ENCODE measurements at regions not wholly inside any gene's neighbourhood (a gene's known extent, or its start where the extent isn't known, plus 50 kb on each side); places are given as distances from the start of the nearest gene placed in this dataset.

GRCh38 chr7:32316839-32317238, 173.3 kb downstream of the LSM5 start (continued):
- TF ChIP-seq PRDM15 (CRISPR knock-in tag; IDR thresholded peaks at IDR 0.05), result no peak
- no peak for TF ChIP-seq RELA (IDR thresholded peaks at IDR 0.05; ENCODE audit: borderline replicate concordance, partially characterized antibody)
- no peak for TF ChIP-seq ATF7 (IDR thresholded peaks at IDR 0.05; ENCODE audit: low read depth)
- no peak for TF ChIP-seq MLLT1 (IDR thresholded peaks at IDR 0.05)
- TF ChIP-seq BMI1 (IDR thresholded peaks at IDR 0.05; ENCODE audit: borderline replicate concordance), result no peak
- no peak for TF ChIP-seq EGR1 (IDR thresholded peaks at IDR 0.05; ENCODE audit: borderline replicate concordance in 1 of 2, low read depth in 2 of 2, low read length in 2 of 2)
- TF ChIP-seq ZNF217 (IDR thresholded peaks at IDR 0.05), result no peak

GRCh38 chr7:32314761-32315160, 175.4 kb downstream of the LSM5 start:
- intact Hi-C loops (cut with micrococcal nuclease; ENCODE audit: unreplicated experiment), result no loop called here
- no peak overlapping the region for H2AFZ ChIP-seq (ENCODE audit: control insufficient read depth, low read depth, low read length)
- H3K27me3 ChIP-seq (replicated peaks in 1 of 2; ENCODE audit: control insufficient read depth in 2 of 2, insufficient read depth in 2 of 2, low read length in 1 of 2), result peaks cover 4 to 10% of the 10 kb centered on the region in 2 experiments; a peak in 2 of 4 replicates
- ChIA-PET SMC1A (ENCODE audit: uncharacterized antibody, unreplicated experiment) (no interaction called here), CTCF (no interaction called here), POLR2A (no interaction called here), RAD21 (ENCODE audit: unreplicated experiment) (no interaction called here)
- TF ChIP-seq MYB (IDR thresholded peaks at IDR 0.05; ENCODE audit: borderline replicate concordance, low read depth, low read length), result no peak
- no peak for TF ChIP-seq RUNX3 (IDR thresholded peaks at IDR 0.05; ENCODE audit: low read length)
- no peak for TF ChIP-seq CHD2 (IDR thresholded peaks at IDR 0.05; ENCODE audit: borderline replicate concordance, low read depth, low read length)
- TF ChIP-seq RFX5 (IDR thresholded peaks at IDR 0.05; ENCODE audit: low read depth, low read length), result no peak
- TF ChIP-seq WRNIP1 (IDR thresholded peaks at IDR 0.05; ENCODE audit: borderline replicate concordance, low read depth, low read length), result no peak
- TF ChIP-seq STAT3 (IDR thresholded peaks at IDR 0.05; ENCODE audit: low read depth, low read length), result no peak
- no peak for TF ChIP-seq CBX5 (IDR thresholded peaks at IDR 0.05; ENCODE audit: low read depth)
- no peak for TF ChIP-seq PML (IDR thresholded peaks at IDR 0.05; ENCODE audit: low read length)
- no peak for TF ChIP-seq BRCA1 (IDR thresholded peaks at IDR 0.05; ENCODE audit: low read depth, low read length)
- TF ChIP-seq, protein P1, sequence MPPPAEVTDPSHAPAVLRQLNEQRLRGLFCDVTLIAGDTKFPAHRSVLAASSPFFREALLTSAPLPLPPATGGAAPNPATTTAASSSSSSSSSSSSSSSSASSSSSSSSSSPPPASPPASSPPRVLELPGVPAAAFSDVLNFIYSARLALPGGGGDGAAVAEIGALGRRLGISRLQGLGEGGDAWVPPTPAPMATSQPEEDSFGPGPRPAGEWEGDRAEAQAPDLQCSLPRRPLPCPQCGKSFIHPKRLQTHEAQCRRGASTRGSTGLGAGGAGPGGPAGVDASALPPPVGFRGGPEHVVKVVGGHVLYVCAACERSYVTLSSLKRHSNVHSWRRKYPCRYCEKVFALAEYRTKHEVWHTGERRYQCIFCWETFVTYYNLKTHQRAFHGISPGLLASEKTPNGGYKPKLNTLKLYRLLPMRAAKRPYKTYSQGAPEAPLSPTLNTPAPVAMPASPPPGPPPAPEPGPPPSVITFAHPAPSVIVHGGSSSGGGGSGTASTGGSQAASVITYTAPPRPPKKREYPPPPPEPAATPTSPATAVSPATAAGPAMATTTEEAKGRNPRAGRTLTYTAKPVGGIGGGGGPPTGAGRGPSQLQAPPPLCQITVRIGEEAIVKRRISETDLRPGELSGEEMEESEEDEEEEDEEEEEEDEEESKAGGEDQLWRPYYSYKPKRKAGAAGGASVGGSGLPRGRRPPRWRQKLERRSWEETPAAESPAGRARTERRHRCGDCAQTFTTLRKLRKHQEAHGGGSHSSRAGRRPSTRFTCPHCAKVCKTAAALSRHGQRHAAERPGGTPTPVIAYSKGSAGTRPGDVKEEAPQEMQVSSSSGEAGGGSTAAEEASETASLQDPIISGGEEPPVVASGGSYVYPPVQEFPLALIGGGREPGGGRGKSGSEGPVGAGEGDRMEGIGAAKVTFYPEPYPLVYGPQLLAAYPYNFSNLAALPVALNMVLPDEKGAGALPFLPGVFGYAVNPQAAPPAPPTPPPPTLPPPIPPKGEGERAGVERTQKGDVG (CRISPR knock-in tag; IDR thresholded peaks at IDR 0.05), result no peak
- no peaks in the 10 kb centered on the region for H3K9me3 ChIP-seq (replicated peaks; ENCODE audit: control insufficient read depth, insufficient read depth, low read length)
- in situ Hi-C loops (cut with MboI), result no loop called here
- no peak overlapping the region for H3K4me2 ChIP-seq (ENCODE audit: control insufficient read depth, insufficient read depth)
- H3K36me3 ChIP-seq (ENCODE audit: control insufficient read depth in 2 of 2, insufficient read depth in 2 of 2, low read length in 1 of 2), result no peaks in the 10 kb centered on the region
- ATAC-seq (no peak), FAIRE-seq (no peak), DNase-seq (ENCODE audit: low read depth, low spot score) (no peak)
- no peak overlapping the region for H3K27ac ChIP-seq (ENCODE audit: control insufficient read depth, insufficient read depth)
- no peaks in the 10 kb centered on the region for H3K4me1 ChIP-seq (ENCODE audit: control insufficient read depth, insufficient read depth, low read length)
- 41% methylated on average over 2 of the region's 2 CpGs for WGBS (ENCODE audit: insufficient coverage, insufficient replicate concordance, low lambda C conversion rate, missing lambda C conversion rate)
- no TSS peak for BruUV-seq (replicated peaks)
- H4K20me1 ChIP-seq (ENCODE audit: control insufficient read depth, insufficient read depth), result no peaks in the 10 kb centered on the region
- no peaks in the 10 kb centered on the region for H3K79me2 ChIP-seq (ENCODE audit: control insufficient read depth, insufficient read depth, low read length)
- no peak overlapping the region for H3K4me3 ChIP-seq
- H3K9ac ChIP-seq (ENCODE audit: control insufficient read depth, insufficient read depth, low read length), result no peak overlapping the region
